A549 (cell line): ENCODE measurements at regions not wholly inside any gene's neighbourhood (a gene's known extent, or its start where the extent isn't known, plus 50 kb on each side); places are given as distances from the start of the nearest gene placed in this dataset.

Experiments used
- ATAC-seq, 2 experiments: fragments of 200-7000 bp in 1 of 2; fragments of >200 bp in 1 of 2; cut with Nextera tagmentation in 1 of 2; cut with Tn5 transposase in 1 of 2; 3 replicates each; pipeline versions ENCODE4 v1.8.0 to v1.9.1; 2018 to 2020; ENCODE audit warnings: mild to moderate bottlenecking in 1 of 2, moderate library complexity in 1 of 2
- CTCF ChIA-PET: fragments of 300-600 bp; sonication (Branson Sonifier 250); formaldehyde crosslinking; extraction: SDS; loops from one replicate; lab custom pipeline; 2021; ENCODE audit warnings: antibody characterized with exemption, inconsistent platforms; lab: Yijun Ruan, JAX
- POLR2A ChIA-PET: fragments of 350-600 bp; formaldehyde crosslinking; extraction: SDS; loops from one replicate; lab custom pipeline; 2021; ENCODE audit warnings: antibody characterized with exemption, inconsistent platforms; lab: Yijun Ruan, JAX
- DNase-seq, 2 experiments: peaks; one replicate each; pipeline versions ENCODE4 v3.0.0 to v3.0.0-alpha.2; 2011 to 2016; ENCODE audit warnings: low read depth in 1 of 2, low spot score in 1 of 2
- FAIRE-seq: peaks from 2 replicates; lab custom pipeline; 2011; peaks lifted over from hg19 to GRCh38; lab: Jason Lieb, UNC
- H3K27ac ChIP-seq, 2 experiments: fragments of >200 bp; sonication (Bioruptor Twin); formaldehyde crosslinking; 3 replicates each; pipeline ENCODE4 v1.5.1; 2016 to 2017
- H3K4me1 ChIP-seq: fragments of >200 bp; sonication (Bioruptor Twin); formaldehyde crosslinking; 3 replicates; pipeline ENCODE4 v1.6.1; 2016
- H3K4me2 ChIP-seq: fragments of >200 bp; sonication (Bioruptor Twin); formaldehyde crosslinking; 3 replicates; pipeline ENCODE4 v1.6.1; 2016
- H3K4me3 ChIP-seq: fragments of >200 bp; sonication (Bioruptor Twin); formaldehyde crosslinking; 3 replicates; pipeline ENCODE4 v1.5.1; 2016
- H3K9me3 ChIP-seq: fragments of >200 bp; sonication (Bioruptor Twin); formaldehyde crosslinking; 3 replicates; pipeline ENCODE4 v1.6.1; 2016
- BCL3 ChIP-seq: fragments of >200 bp; sonication (Bioruptor Twin); formaldehyde crosslinking; IDR thresholded peaks from 3 replicates; pipeline ENCODE4 v1.6.1; 2016
- CBX2 ChIP-seq: fragments of 200-600 bp; sonication (generic); IDR thresholded peaks from 2 replicates; pipeline ENCODE4 v1.6.1; 2016; ENCODE audit warnings: low read depth, mild to moderate bottlenecking, borderline replicate concordance
- CBX8 ChIP-seq: fragments of 200-600 bp; sonication (generic); IDR thresholded peaks from 2 replicates; pipeline ENCODE4 v1.6.1; 2016
- CHD2 ChIP-seq: fragments of 150-350 bp; IDR thresholded peaks from 2 replicates; pipeline ENCODE4 v1.6.1; 2014; ENCODE audit warnings: low read length; ENCODE audit not compliant: partially characterized antibody
- EHF ChIP-seq: fragments of 250-450 bp; sonication (Bioruptor Pico); IDR thresholded peaks from 2 replicates; pipeline ENCODE4 v1.5.0; 2020; ENCODE audit warnings: mild to moderate bottlenecking
- EHMT2 ChIP-seq: fragments of 200-600 bp; sonication (generic); IDR thresholded peaks from 2 replicates; pipeline ENCODE4 v1.6.1; 2016; ENCODE audit warnings: antibody characterized with exemption, low read depth, mild to moderate bottlenecking, moderate library complexity
- FOXS1 ChIP-seq: fragments of 250-450 bp; sonication (Bioruptor Pico); IDR thresholded peaks from 2 replicates; pipeline ENCODE4 v1.5.0; 2020; ENCODE audit warnings: mild to moderate bottlenecking, moderate library complexity
- GATA3 ChIP-seq: IDR thresholded peaks from 2 replicates; pipeline ENCODE4 v1.6.1; 2012; ENCODE audit warnings: borderline replicate concordance
- HDAC2 ChIP-seq: fragments of 200-600 bp; sonication (generic); IDR thresholded peaks from 2 replicates; pipeline ENCODE4 v1.6.1; 2016
- HES2 ChIP-seq: fragments of >200 bp; sonication (Bioruptor Twin); formaldehyde crosslinking; IDR thresholded peaks from 2 replicates; pipeline ENCODE4 v1.6.1; 2016
- HOXA7 ChIP-seq: fragments of 250-450 bp; sonication (Bioruptor Pico); IDR thresholded peaks from 2 replicates; pipeline ENCODE4 v1.5.0; 2020; ENCODE audit warnings: mild to moderate bottlenecking, moderate library complexity
- HOXB13 ChIP-seq: fragments of 250-450 bp; sonication (Bioruptor Pico); IDR thresholded peaks from 2 replicates; pipeline ENCODE4 v1.5.0; 2020; ENCODE audit warnings: low read depth, mild to moderate bottlenecking, moderate library complexity
- HOXB5 ChIP-seq: fragments of 250-450 bp; sonication (Bioruptor Pico); IDR thresholded peaks from 2 replicates; pipeline ENCODE4 v1.5.0; 2020; ENCODE audit warnings: mild to moderate bottlenecking, moderate library complexity
- JUN ChIP-seq, 2 experiments: fragments of >200 bp; sonication (Bioruptor Twin); formaldehyde crosslinking; IDR thresholded peaks; 2 replicates in 1 of 2; 3 replicates in 1 of 2; pipeline ENCODE4 v1.6.1; 2016 to 2017
- KDM5A ChIP-seq: fragments of 200-600 bp; sonication (generic); IDR thresholded peaks from 2 replicates; pipeline ENCODE4 v1.6.1; 2016; ENCODE audit warnings: antibody characterized with exemption, mild to moderate bottlenecking
- NFE2L2 ChIP-seq: fragments of 150-350 bp; conservative IDR thresholded peaks from 2 replicates; pipeline ENCODE4 v1.6.1; 2014; ENCODE audit warnings: low read length
- NR3C1 ChIP-seq: fragments of >200 bp; sonication (Bioruptor Twin); formaldehyde crosslinking; IDR thresholded peaks from 3 replicates; pipeline ENCODE4 v1.6.1; 2017
- PBX3 ChIP-seq: IDR thresholded peaks from 2 replicates; pipeline ENCODE4 v1.6.1; 2012
- REST ChIP-seq: fragments of 200-600 bp; sonication (generic); IDR thresholded peaks from 2 replicates; pipeline ENCODE4 v1.6.1; 2016; ENCODE audit warnings: antibody characterized with exemption, mild to moderate bottlenecking, moderate library complexity
- SMC3 ChIP-seq: fragments of >200 bp; sonication (Bioruptor Twin); formaldehyde crosslinking; IDR thresholded peaks from 3 replicates; pipeline ENCODE4 v1.6.1; 2018; ENCODE audit warnings: inconsistent platforms
- SREBF2 ChIP-seq: fragments of 450-650 bp; IDR thresholded peaks from 2 replicates; pipeline ENCODE4 v1.6.1; 2014; ENCODE audit warnings: mild to moderate bottlenecking, moderate library complexity
- TFCP2L1 ChIP-seq: fragments of 250-450 bp; sonication (Bioruptor Pico); IDR thresholded peaks from 2 replicates; pipeline ENCODE4 v1.5.0; 2021; ENCODE audit warnings: mild to moderate bottlenecking
- TP53 ChIP-seq: fragments of 250-450 bp; sonication (Bioruptor Pico); IDR thresholded peaks from 2 replicates; pipeline ENCODE4 v1.5.0; 2021; ENCODE audit warnings: mild to moderate bottlenecking, moderate library complexity
- ZC3H11A ChIP-seq: fragments of 450-650 bp; IDR thresholded peaks from 2 replicates; pipeline ENCODE4 v1.6.1; 2014; ENCODE audit warnings: antibody characterized with exemption, mild to moderate bottlenecking
- WGBS: methylation state at CpG from one replicate; pipeline ENCODE4 v1.1.6; 2017; ENCODE audit errors: missing lambda C conversion rate; 5-methylcytosine and 5-hydroxymethylcytosine counted together

- no peak for TF ChIP-seq HOXB13 (CRISPR knock-in tag)
- no peak for TF ChIP-seq GATA3
- TF ChIP-seq EHMT2: no peak
- no peak for TF ChIP-seq SMC3
- TF ChIP-seq TP53 (CRISPR knock-in tag): no peak
- TF ChIP-seq HES2: no peak
- TF ChIP-seq JUN (IDR thresholded peaks at IDR 0.05): no peak
- TF ChIP-seq, all 56 proteins: peak for 0
These were observed 704.3 kb upstream of the ADAMTS5 start (continued) for GRCh38 chr21:27671207-27671606.

- no peak for FAIRE-seq
- Histone ChIP-seq H3K9me3 (no peaks in the 10 kb centered on the region), H3K27ac (no peak overlapping the region), H3K4me2 (no peak overlapping the region), H3K4me3 (no peak overlapping the region), H3K4me1 (no peaks in the 10 kb centered on the region)
- DNase-seq: no peak
- ChIA-PET CTCF (no interaction called here), POLR2A (no interaction called here)
- WGBS: 6% methylated on average over 2 of the region's 2 CpGs
- ATAC-seq: no peak
- TF ChIP-seq SREBF2 (no peak), ZC3H11A (no peak), EHF (CRISPR knock-in tag) (no peak), CBX8 (no peak), BCL3 (no peak), JUN (IDR thresholded peaks at IDR 0.05) (no peak), CBX2 (no peak), PBX3 (no peak), NR3C1 (no peak), HES2 (no peak), REST (no peak), KDM5A (no peak)
These were observed 686.6 kb upstream of the ADAMTS5 start for GRCh38 chr21:27653481-27653880.

GRCh38 chr21:27649762-27650161 lies 682.9 kb upstream of the ADAMTS5 start:
- CTCF ChIA-PET: no interaction called here
- Histone ChIP-seq H3K4me2 (no peak overlapping the region), H3K9me3 (no peaks in the 10 kb centered on the region), H3K4me1 (no peaks in the 10 kb centered on the region), H3K27ac (no peak overlapping the region), H3K4me3 (no peak overlapping the region)
- POLR2A ChIA-PET: no interaction called here
- FAIRE-seq (no peak), DNase-seq (no peak), ATAC-seq (no peak)
- WGBS: 0% methylated on average over 3 of the region's 3 CpGs
- no peak for TF ChIP-seq GATA3
- no peak for TF ChIP-seq HDAC2
- TF ChIP-seq HOXA7 (CRISPR knock-in tag): no peak
- no peak for TF ChIP-seq FOXS1
- TF ChIP-seq HOXB5 (CRISPR knock-in tag): no peak
- no peak for TF ChIP-seq REST
- TF ChIP-seq PBX3: no peak
- no peak for TF ChIP-seq TFCP2L1 (CRISPR knock-in tag)
- TF ChIP-seq NFE2L2: no peak
- TF ChIP-seq SMC3: no peak
- TF ChIP-seq CHD2: no peak
